ENCODE measurements at regions not wholly inside any gene's neighbourhood (a gene's known extent, or its start where the extent isn't known, plus 50 kb on each side); places are given as distances from the start of the nearest gene placed in this dataset.
A peak's percentile ranks its signal among the peaks of the same experiment; 100 is the strongest.

- H3K4me3 ChIP-seq (ENCODE audit: low read depth, low read length): no peak overlapping the region
- DNase-seq (ENCODE audit: low read depth): no peak
- no peak for TF ChIP-seq CTCF (conservative IDR thresholded peaks at IDR 0.05; ENCODE audit: low read depth, low read length)
Measured at GRCh38 chr11:29364006-29364405, 652.8 kb downstream of the KCNA4 start.

GRCh38 chr11:29361369-29361768 lies 655.5 kb downstream of the KCNA4 start:
- DNase-seq (ENCODE audit: low read depth): no peak
- no peak for TF ChIP-seq CTCF (conservative IDR thresholded peaks at IDR 0.05; ENCODE audit: low read depth, low read length)
- H3K4me3 ChIP-seq (ENCODE audit: low read depth, low read length): no peak overlapping the region

- no peak for DNase-seq (ENCODE audit: low read depth)
- H3K4me3 ChIP-seq (ENCODE audit: low read depth, low read length): no peak overlapping the region
- no peak for TF ChIP-seq CTCF (conservative IDR thresholded peaks at IDR 0.05; ENCODE audit: low read depth, low read length)
Measured at GRCh38 chr11:29353833-29354232, 663.0 kb downstream of the KCNA4 start.

GRCh38 chr11:29352273-29352795 lies 664.5 kb downstream of the KCNA4 start:
- no peak for DNase-seq (ENCODE audit: low read depth)
- TF ChIP-seq CTCF (conservative IDR thresholded peaks at IDR 0.05; ENCODE audit: low read depth, low read length): no peak
- no peak overlapping the region for H3K4me3 ChIP-seq (ENCODE audit: low read depth, low read length)

GRCh38 chr11:29351301-29351873 lies 665.4 kb downstream of the KCNA4 start:
- no peak for TF ChIP-seq CTCF (conservative IDR thresholded peaks at IDR 0.05; ENCODE audit: low read depth, low read length)
- DNase-seq (ENCODE audit: low read depth): no peak
- no peak overlapping the region for H3K4me3 ChIP-seq (ENCODE audit: low read depth, low read length)

- DNase-seq (ENCODE audit: low read depth): no peak
- no peak overlapping the region for H3K4me3 ChIP-seq (ENCODE audit: low read depth, low read length)
- TF ChIP-seq CTCF (conservative IDR thresholded peaks at IDR 0.05; ENCODE audit: low read depth, low read length): peak; percentile 100
Measured at GRCh38 chr11:29343465-29344333, 673.1 kb downstream of the KCNA4 start.

Measured in epithelial cell of proximal tubule (primary cell).